ENCODE measurements at regions not wholly inside any gene's neighbourhood (a gene's known extent, or its start where the extent isn't known, plus 50 kb on each side); places are given as distances from the start of the nearest gene placed in this dataset.

DNA sequence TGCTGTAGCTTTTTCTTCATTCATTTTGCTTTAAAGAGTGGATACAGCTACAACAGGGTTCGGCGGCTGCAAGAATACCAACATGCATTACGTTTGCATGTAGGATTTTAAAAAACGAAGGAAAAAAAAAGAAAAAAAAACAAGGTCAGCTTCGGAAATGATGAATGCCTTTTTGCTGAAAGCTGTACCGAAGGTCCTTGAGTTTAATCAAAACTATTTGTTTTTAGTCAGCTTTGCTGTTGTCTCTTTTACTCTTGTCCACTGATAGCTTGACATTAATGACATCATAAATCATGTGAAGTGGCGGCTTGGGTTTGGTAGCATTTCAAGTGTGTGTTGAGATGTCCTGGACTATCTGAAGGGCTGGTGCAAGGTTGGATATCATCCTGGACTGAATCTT is 779.1 kb downstream of the NR2F1-AS1 start:
- no peak overlapping the region for H2AFZ ChIP-seq (ENCODE audit: low read length)
- H3K4me1 ChIP-seq (ENCODE audit: insufficient read depth, low read length, severe bottlenecking), result no peaks in the 10 kb centered on the region
- no peak overlapping the region for H3K27ac ChIP-seq (ENCODE audit: low read depth, low read length, poor library complexity, severe bottlenecking)

DNA sequence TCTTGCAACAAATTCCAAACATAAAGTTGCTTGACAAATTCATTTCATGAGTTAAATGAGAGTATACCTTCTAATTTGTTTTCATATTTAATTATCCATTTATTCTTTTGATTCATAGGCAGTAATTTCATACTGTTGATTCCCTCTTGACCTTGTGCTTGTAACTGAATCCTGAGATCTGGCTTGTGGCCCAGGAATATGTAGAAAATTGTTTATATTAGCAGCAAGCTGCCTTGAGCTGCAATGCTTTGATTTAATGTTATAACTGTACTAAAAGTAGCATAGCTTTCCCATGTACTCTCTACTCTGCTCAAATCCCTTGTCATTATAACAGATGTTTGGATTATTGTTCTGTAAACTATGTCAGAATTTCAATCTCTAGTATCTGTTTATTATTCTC is 780.7 kb downstream of the NR2F1-AS1 start:
- H3K9ac ChIP-seq (ENCODE audit: low read length), result no peak overlapping the region
- no peaks in the 10 kb centered on the region for H4K20me1 ChIP-seq (ENCODE audit: insufficient read depth, low read length)
- no peaks in the 10 kb centered on the region for H3K36me3 ChIP-seq (ENCODE audit: insufficient read depth, low read length)
- H3K4me2 ChIP-seq (ENCODE audit: low read length), result no peak overlapping the region
- H3K27me3 ChIP-seq (ENCODE audit: insufficient read depth, low read length), result no peaks in the 10 kb centered on the region
- TF ChIP-seq EZH2 (IDR thresholded peaks at IDR 0.05; ENCODE audit: borderline replicate concordance, low read length), result no peak
- TF ChIP-seq, protein P1, sequence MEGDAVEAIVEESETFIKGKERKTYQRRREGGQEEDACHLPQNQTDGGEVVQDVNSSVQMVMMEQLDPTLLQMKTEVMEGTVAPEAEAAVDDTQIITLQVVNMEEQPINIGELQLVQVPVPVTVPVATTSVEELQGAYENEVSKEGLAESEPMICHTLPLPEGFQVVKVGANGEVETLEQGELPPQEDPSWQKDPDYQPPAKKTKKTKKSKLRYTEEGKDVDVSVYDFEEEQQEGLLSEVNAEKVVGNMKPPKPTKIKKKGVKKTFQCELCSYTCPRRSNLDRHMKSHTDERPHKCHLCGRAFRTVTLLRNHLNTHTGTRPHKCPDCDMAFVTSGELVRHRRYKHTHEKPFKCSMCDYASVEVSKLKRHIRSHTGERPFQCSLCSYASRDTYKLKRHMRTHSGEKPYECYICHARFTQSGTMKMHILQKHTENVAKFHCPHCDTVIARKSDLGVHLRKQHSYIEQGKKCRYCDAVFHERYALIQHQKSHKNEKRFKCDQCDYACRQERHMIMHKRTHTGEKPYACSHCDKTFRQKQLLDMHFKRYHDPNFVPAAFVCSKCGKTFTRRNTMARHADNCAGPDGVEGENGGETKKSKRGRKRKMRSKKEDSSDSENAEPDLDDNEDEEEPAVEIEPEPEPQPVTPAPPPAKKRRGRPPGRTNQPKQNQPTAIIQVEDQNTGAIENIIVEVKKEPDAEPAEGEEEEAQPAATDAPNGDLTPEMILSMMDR (IDR thresholded peaks at IDR 0.05; ENCODE audit: low read length), result no peak
- H3K9me2 ChIP-seq (ENCODE audit: low read depth, low read length), result no peaks in the 10 kb centered on the region
- H3K4me1 ChIP-seq (ENCODE audit: insufficient read depth, low read length, severe bottlenecking), result no peaks in the 10 kb centered on the region
- no peaks in the 10 kb centered on the region for H3F3A ChIP-seq (ENCODE audit: insufficient read depth, low read length)
- no peaks in the 10 kb centered on the region for H3K79me2 ChIP-seq (ENCODE audit: insufficient read depth, low read length)
- no peaks in the 10 kb centered on the region for H3K9me3 ChIP-seq (ENCODE audit: low read length)
- H3K4me3 ChIP-seq (ENCODE audit: low read depth, low read length, poor library complexity, severe bottlenecking), result no peak overlapping the region
- H2AFZ ChIP-seq (ENCODE audit: low read length), result no peak overlapping the region
- no peak overlapping the region for H3K27ac ChIP-seq (ENCODE audit: low read depth, low read length, poor library complexity, severe bottlenecking)

More for the DNA sequence above, 779.1 kb downstream of the NR2F1-AS1 start:
- H4K20me1 ChIP-seq (ENCODE audit: insufficient read depth, low read length), result no peaks in the 10 kb centered on the region
- H3K9ac ChIP-seq (ENCODE audit: low read length), result no peak overlapping the region
- no peak overlapping the region for H3K4me3 ChIP-seq (ENCODE audit: low read depth, low read length, poor library complexity, severe bottlenecking)
- H3K4me2 ChIP-seq (ENCODE audit: low read length), result no peak overlapping the region
- H3K9me3 ChIP-seq (ENCODE audit: low read length), result no peaks in the 10 kb centered on the region
- H3K27me3 ChIP-seq (ENCODE audit: insufficient read depth, low read length), result no peaks in the 10 kb centered on the region
- no peaks in the 10 kb centered on the region for H3K9me2 ChIP-seq (ENCODE audit: low read depth, low read length)
- no peaks in the 10 kb centered on the region for H3F3A ChIP-seq (ENCODE audit: insufficient read depth, low read length)
- H3K36me3 ChIP-seq (ENCODE audit: insufficient read depth, low read length), result no peaks in the 10 kb centered on the region
- TF ChIP-seq EZH2 (IDR thresholded peaks at IDR 0.05; ENCODE audit: borderline replicate concordance, low read length), result no peak
- TF ChIP-seq, protein P1 (IDR thresholded peaks at IDR 0.05; ENCODE audit: low read length), result no peak
- no peaks in the 10 kb centered on the region for H3K79me2 ChIP-seq (ENCODE audit: insufficient read depth, low read length)

DNA sequence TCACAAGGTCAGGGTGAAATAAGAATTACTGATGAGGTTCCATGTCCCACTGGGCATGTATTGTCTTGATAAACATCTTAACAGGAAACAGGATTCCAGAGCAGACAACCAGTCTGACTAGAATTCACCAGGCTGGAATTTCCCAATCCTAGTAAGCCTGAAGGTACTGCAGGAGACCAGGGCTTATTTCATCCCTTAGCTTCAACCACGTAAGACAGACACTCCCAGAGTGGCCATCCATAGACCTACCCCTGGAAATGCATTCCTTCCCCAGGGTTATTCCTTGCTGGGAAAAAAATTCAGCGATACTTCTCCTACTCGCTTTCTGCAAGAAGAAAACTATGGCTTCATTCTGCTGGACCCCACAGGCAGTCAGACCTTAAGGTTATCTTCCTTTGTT is 785.4 kb downstream of the NR2F1-AS1 start:
- H3K27ac ChIP-seq (ENCODE audit: low read depth, low read length, poor library complexity, severe bottlenecking), result no peak overlapping the region
- no peak overlapping the region for H3K4me3 ChIP-seq (ENCODE audit: low read depth, low read length, poor library complexity, severe bottlenecking)
- no peaks in the 10 kb centered on the region for H4K20me1 ChIP-seq (ENCODE audit: insufficient read depth, low read length)
- TF ChIP-seq, protein P1 (IDR thresholded peaks at IDR 0.05; ENCODE audit: low read length), result no peak
- TF ChIP-seq EZH2 (IDR thresholded peaks at IDR 0.05; ENCODE audit: borderline replicate concordance, low read length), result no peak
- H3K36me3 ChIP-seq (ENCODE audit: insufficient read depth, low read length), result no peaks in the 10 kb centered on the region
- H3K79me2 ChIP-seq (ENCODE audit: insufficient read depth, low read length), result no peaks in the 10 kb centered on the region
- H3K4me2 ChIP-seq (ENCODE audit: low read length), result no peak overlapping the region
- no peaks in the 10 kb centered on the region for H3K9me3 ChIP-seq (ENCODE audit: low read length)
- H3K9me2 ChIP-seq (ENCODE audit: low read depth, low read length), result no peaks in the 10 kb centered on the region
- no peaks in the 10 kb centered on the region for H3K27me3 ChIP-seq (ENCODE audit: insufficient read depth, low read length)
- H3K9ac ChIP-seq (ENCODE audit: low read length), result no peak overlapping the region
- no peaks in the 10 kb centered on the region for H3K4me1 ChIP-seq (ENCODE audit: insufficient read depth, low read length, severe bottlenecking)
- H2AFZ ChIP-seq (ENCODE audit: low read length), result no peak overlapping the region
- no peaks in the 10 kb centered on the region for H3F3A ChIP-seq (ENCODE audit: insufficient read depth, low read length)

Measured in OCI-LY1 (cell line).